Colonic mucosa (tissue), 4 donors: ENCODE measurements at regions not wholly inside any gene's neighbourhood (a gene's known extent, or its start where the extent isn't known, plus 50 kb on each side); places are given as distances from the start of the nearest gene placed in this dataset.

Experiments
- DNase-seq: peaks from one replicate; pipeline ENCODE4 v3.0.0-alpha.2; 2020
- H3K27ac ChIP-seq: fragments of 200-600 bp; one replicate; pipeline ENCODE4 v1.8.0; 2021
- H3K27me3 ChIP-seq: fragments of 200-600 bp; one replicate; pipeline ENCODE4 v1.8.0; 2021
- H3K36me3 ChIP-seq: fragments of 200-600 bp; one replicate; pipeline ENCODE4 v1.8.0; 2021
- H3K4me1 ChIP-seq: fragments of 200-600 bp; one replicate; pipeline ENCODE4 v1.8.0; 2021; ENCODE audit warnings: mild to moderate bottlenecking
- H3K4me3 ChIP-seq: fragments of 200-600 bp; one replicate; pipeline ENCODE4 v1.8.0; 2021
- H3K9ac ChIP-seq, 2 donors: one replicate each; pipeline ENCODE4 v1.7.0; 2013; ENCODE audit warnings: control low read depth in 2 of 2, low read depth in 2 of 2, low read length in 2 of 2
- H3K9me3 ChIP-seq: fragments of 200-600 bp; one replicate; pipeline ENCODE4 v1.8.0; 2021
- CTCF ChIP-seq: fragments of 200-600 bp; IDR thresholded peaks from one replicate; pipeline ENCODE4 v1.8.0; 2022; ENCODE audit warnings: antibody characterized with exemption, mild to moderate bottlenecking
- intact Hi-C: fragments of 100-400 bp; cut with DNase I; formaldehyde crosslinking; loops from one replicate; pipeline ENCODE4 v1.14.1; 2022
- donor health status: healthy.
- donor health status: DM: no; HTN: no; CAD: no.
- donor health status: DM: no; HTN: no; CAD: no.

GRCh38 chr20:60237981-60238380 lies 279.8 kb downstream of the CDH26 start:
- intact Hi-C loops: no loop called here
- Histone ChIP-seq H3K4me1 (no peaks in the 10 kb centered on the region), H3K27me3 (no peaks in the 10 kb centered on the region), H3K9me3 (no peaks in the 10 kb centered on the region), H3K27ac (no peak overlapping the region), H3K4me3 (no peak overlapping the region), H3K9ac (no peak overlapping the region), H3K36me3 (no peaks in the 10 kb centered on the region)
- DNase-seq: no peak
- TF ChIP-seq CTCF: no peak

DNA sequence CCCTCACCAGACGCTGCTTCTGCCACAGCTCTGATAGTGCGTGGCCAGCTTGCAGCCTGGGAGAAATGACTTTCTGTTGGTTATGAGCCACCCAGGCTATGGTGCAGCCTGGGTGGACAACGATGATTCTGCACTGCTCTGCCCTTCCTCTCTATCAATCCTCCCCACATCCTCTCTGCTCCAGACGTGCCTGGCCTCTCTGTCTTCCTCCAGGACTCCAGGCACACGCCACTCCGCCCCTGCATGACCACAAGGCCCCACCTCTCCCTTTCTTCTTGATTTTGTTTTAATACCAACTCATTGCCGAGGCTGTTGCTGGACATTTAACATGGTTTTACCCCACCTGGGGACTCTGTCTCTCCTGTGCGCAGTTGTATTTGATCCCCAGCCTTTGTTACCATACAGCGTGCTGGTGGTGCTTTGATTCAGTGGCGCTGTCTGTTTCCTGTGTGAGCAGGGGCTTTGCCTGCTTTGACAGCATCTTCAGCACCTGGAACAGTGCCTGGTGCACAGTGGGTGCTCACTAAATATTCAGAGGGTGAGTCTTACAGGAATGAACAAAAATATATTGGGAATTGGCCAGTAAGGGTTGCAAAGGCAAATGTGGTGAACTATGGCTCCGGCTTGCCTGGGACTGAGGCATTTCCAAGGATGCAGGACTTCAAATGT lies 280.9 kb downstream of the CDH26 start:
- intact Hi-C loops: no loop called here
- Histone ChIP-seq H3K27ac (no peak overlapping the region), H3K4me3 (no peak overlapping the region), H3K36me3 (no peaks in the 10 kb centered on the region), H3K27me3 (no peaks in the 10 kb centered on the region), H3K9ac (no peak overlapping the region), H3K9me3 (no peaks in the 10 kb centered on the region), H3K4me1 (no peaks in the 10 kb centered on the region)
- no peak for DNase-seq
- TF ChIP-seq CTCF: no peak

DNA sequence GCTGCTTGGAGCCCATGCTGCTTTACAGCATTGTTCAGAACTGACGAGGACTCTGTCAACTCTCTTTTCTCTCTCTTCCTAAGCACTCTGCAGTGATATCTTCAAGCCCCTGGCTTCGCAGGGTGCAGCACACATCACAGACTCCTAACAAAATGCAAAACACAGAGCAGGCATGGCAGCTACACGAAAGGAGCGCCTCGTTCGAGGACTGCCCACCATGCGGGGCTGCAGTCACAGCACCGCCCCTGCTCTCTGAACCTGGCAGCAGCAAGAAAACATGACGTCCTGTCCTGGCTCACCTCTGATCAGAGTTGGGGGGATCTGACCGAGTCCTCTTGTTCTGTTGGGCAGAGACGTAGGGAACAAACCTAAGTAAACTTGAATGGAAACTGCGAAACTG lies 281.7 kb downstream of the CDH26 start:
- no peaks in the 10 kb centered on the region for H3K9me3 ChIP-seq
- intact Hi-C loops: no loop called here
- H3K36me3 ChIP-seq: no peaks in the 10 kb centered on the region
- no peak for DNase-seq
- no peak for TF ChIP-seq CTCF
- H3K27me3 ChIP-seq: no peaks in the 10 kb centered on the region
- H3K4me1 ChIP-seq: no peaks in the 10 kb centered on the region
- H3K4me3 ChIP-seq: no peak overlapping the region
- H3K9ac ChIP-seq: no peak overlapping the region
- H3K27ac ChIP-seq: no peak overlapping the region

DNA sequence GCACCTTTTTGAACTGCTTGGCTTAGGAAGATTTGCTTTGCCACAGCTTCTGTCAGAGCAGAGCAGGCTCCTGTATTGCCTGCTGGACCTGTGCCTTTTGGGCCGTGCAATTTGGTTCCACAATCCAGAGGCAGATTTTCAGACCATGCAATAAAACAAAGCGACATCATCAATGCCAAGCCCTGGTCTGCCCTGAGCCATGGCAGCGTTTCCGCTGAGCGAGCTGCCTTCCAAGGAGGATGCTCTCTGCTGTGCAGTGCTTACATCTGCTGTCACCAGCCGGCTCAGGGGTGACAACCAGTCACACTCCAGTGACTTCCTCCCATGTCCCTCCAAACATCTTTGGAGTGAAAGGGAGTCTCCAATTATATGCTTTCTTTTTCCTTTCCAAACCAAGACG lies 282.2 kb downstream of the CDH26 start:
- Histone ChIP-seq H3K9ac (no peak overlapping the region), H3K27ac (no peak overlapping the region)
- DNase-seq: no peak

DNA sequence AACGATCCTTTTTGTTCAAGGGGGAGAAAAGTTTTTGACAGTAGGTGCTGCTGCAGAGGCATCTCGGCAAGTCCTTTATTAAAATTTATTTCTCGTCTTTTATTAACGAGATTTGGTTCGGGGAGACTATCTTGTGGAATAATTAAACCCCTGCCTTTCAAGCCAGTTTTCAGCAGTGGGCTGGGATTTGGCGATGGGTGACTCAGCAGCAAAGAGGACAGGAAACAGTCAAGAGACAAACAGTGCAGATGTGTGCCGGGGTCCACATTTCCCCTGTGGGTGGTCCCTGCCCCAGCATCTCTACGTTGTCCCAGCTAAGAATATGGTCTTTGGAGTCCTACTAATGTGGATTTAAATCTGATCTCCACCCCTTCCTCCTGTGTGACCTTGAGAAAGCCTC lies 282.8 kb downstream of the CDH26 start:
- no peaks in the 10 kb centered on the region for H3K27me3 ChIP-seq
- intact Hi-C loops: no loop called here
- no peak for TF ChIP-seq CTCF
- H3K4me3 ChIP-seq: no peak overlapping the region
- H3K4me1 ChIP-seq: no peaks in the 10 kb centered on the region
- H3K9me3 ChIP-seq: no peaks in the 10 kb centered on the region
- no peak for DNase-seq
- H3K27ac ChIP-seq: no peak overlapping the region
- H3K36me3 ChIP-seq: no peaks in the 10 kb centered on the region
- no peak overlapping the region for H3K9ac ChIP-seq

More for the DNA sequence above, 282.2 kb downstream of the CDH26 start:
- H3K4me3 ChIP-seq: no peak overlapping the region
- H3K36me3 ChIP-seq: no peaks in the 10 kb centered on the region
- no peaks in the 10 kb centered on the region for H3K27me3 ChIP-seq
- no peaks in the 10 kb centered on the region for H3K9me3 ChIP-seq
- intact Hi-C loops: no loop called here
- H3K4me1 ChIP-seq: no peaks in the 10 kb centered on the region
- no peak for TF ChIP-seq CTCF
